B cell (primary cell): ENCODE measurements at regions not wholly inside any gene's neighbourhood (a gene's known extent, or its start where the extent isn't known, plus 50 kb on each side); places are given as distances from the start of the nearest gene placed in this dataset.

Source experiments
- CTCF ChIP-seq: fragments of 200-600 bp; IDR thresholded peaks from one replicate; pipeline ENCODE4 v1.8.0; 2022; ENCODE audit warnings: antibody characterized with exemption, mild to moderate bottlenecking
- EZH2 ChIP-seq: IDR thresholded peaks from 2 replicates; pipeline ENCODE4 v1.6.1; 2012; ENCODE audit warnings: borderline replicate concordance, low read depth, mild to moderate bottlenecking, moderate library complexity, low read length; ENCODE audit not compliant: insufficient read depth, poor library complexity, severe bottlenecking

DNA sequence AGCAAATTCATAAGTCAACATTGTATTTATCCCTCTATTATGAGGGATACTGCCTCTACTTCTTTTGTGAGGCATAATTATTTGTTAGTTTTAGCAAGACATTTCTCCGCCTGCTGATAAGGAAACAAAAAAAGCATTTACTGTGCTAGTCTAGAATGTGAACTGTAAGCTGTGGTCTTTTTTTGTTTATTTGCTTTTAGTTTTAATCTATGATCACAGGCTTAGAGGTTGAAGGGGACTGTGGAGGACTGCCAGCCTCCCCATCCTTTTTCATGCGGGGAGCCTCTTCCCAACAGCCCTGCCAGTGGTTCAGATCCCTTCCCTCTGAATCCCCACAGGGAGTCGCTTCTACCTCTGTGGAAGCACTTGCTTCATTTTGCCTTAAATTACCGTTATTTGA, 331.0 kb upstream of the ROPN1 start:
- TF ChIP-seq CTCF = no peak
- TF ChIP-seq EZH2 = no peak
